Endodermal cell (in vitro differentiated cells): ENCODE measurements at regions not wholly inside any gene's neighbourhood (a gene's known extent, or its start where the extent isn't known, plus 50 kb on each side); places are given as distances from the start of the nearest gene placed in this dataset.

Experiments used
- DNase-seq: peaks from one replicate; pipeline ENCODE4 v3.0.0-alpha.2; 2017
- H3K27ac ChIP-seq: 2 replicates; pipeline ENCODE4 v1.5.1; 2013; ENCODE audit warnings: mild to moderate bottlenecking, low read depth, low read length, moderate library complexity
- H3K27me3 ChIP-seq: 2 replicates; pipeline ENCODE4 v1.6.1; 2013; ENCODE audit warnings: mild to moderate bottlenecking, low read length, moderate library complexity; ENCODE audit not compliant: insufficient read depth, control insufficient read depth, poor library complexity, severe bottlenecking
- H3K36me3 ChIP-seq: 2 replicates; pipeline ENCODE4 v1.7.0; 2013; ENCODE audit warnings: mild to moderate bottlenecking, low read length, moderate library complexity; ENCODE audit not compliant: control insufficient read depth, insufficient read depth
- H3K4me1 ChIP-seq: one replicate; pipeline ENCODE4 v1.7.0; 2013; ENCODE audit warnings: low read length; ENCODE audit not compliant: control insufficient read depth, insufficient read depth
- H3K4me3 ChIP-seq: 2 replicates; pipeline ENCODE4 v1.5.1; 2013; ENCODE audit warnings: mild to moderate bottlenecking, low read length, moderate library complexity
- H3K9ac ChIP-seq: 2 replicates; pipeline ENCODE4 v1.6.1; 2013; ENCODE audit warnings: mild to moderate bottlenecking, low read length, moderate library complexity; ENCODE audit not compliant: poor library complexity, severe bottlenecking; ENCODE audit errors: extremely low read depth
- H3K9me3 ChIP-seq: 2 replicates; pipeline ENCODE4 v1.6.1; 2013; ENCODE audit warnings: mild to moderate bottlenecking, low read length, moderate library complexity; ENCODE audit not compliant: control insufficient read depth
- H3K27ac Mint-ChIP-seq: 2 replicates; pipeline ENCODE4 v1.8.0; 2020; ENCODE audit warnings: mixed read lengths
- H3K27me3 Mint-ChIP-seq: 2 replicates; pipeline ENCODE4 v1.8.0; 2021; ENCODE audit warnings: mild to moderate bottlenecking, mixed read lengths; ENCODE audit not compliant: insufficient read depth
- H3K36me3 Mint-ChIP-seq: 2 replicates; pipeline ENCODE4 v1.8.0; 2020; ENCODE audit warnings: low read depth, mixed read lengths
- H3K4me1 Mint-ChIP-seq: 2 replicates; pipeline ENCODE4 v1.8.0; 2020; ENCODE audit warnings: mixed read lengths
- H3K4me3 Mint-ChIP-seq: 2 replicates; pipeline ENCODE4 v1.8.0; 2020; ENCODE audit warnings: mild to moderate bottlenecking, moderate library complexity, mixed read lengths
- H3K9me3 Mint-ChIP-seq: 2 replicates; pipeline ENCODE4 v1.8.0; 2020; ENCODE audit warnings: mild to moderate bottlenecking, mixed read lengths
- CTCF ChIP-seq: fragments of 200-600 bp; sonication (generic); conservative IDR thresholded peaks from 2 replicates; pipeline ENCODE4 v1.5.0; 2021; ENCODE audit warnings: antibody characterized with exemption, mild to moderate bottlenecking
- WGBS, 2 experiments: methylation state at CpG; one replicate each; pipeline versions ENCODE4 v1.1.5 to v1.1.7; 2013; ENCODE audit warnings: missing lambda C conversion rate in 2 of 2, mixed read lengths in 1 of 2; ENCODE audit not compliant: insufficient coverage in 1 of 2, insufficient read length in 1 of 2; 5-methylcytosine and 5-hydroxymethylcytosine counted together

GRCh38 chr4:159487284-159487747 is 384.4 kb downstream of the RAPGEF2 start:
- H3K4me3 Mint-ChIP-seq = no peak overlapping the region
- 21 to 29% methylated on average over 3 to 8 of the region's 8 CpGs for WGBS, 2 experiments
- H3K27ac ChIP-seq = no peak overlapping the region
- H3K36me3 ChIP-seq = no peaks in the 10 kb centered on the region
- H3K9me3 ChIP-seq = peaks cover 27% of the 10 kb centered on the region
- H3K27ac Mint-ChIP-seq = no peak overlapping the region
- H3K36me3 Mint-ChIP-seq = peaks cover 3% of the 10 kb centered on the region
- no peaks in the 10 kb centered on the region for H3K27me3 Mint-ChIP-seq
- no peak overlapping the region for H3K9ac ChIP-seq
- no peak overlapping the region for H3K4me3 ChIP-seq
- H3K4me1 Mint-ChIP-seq = peaks cover 20% of the 10 kb centered on the region
- TF ChIP-seq CTCF = peak; percentile 90
- DNase-seq = peak; percentile 84
- peaks cover 10% of the 10 kb centered on the region for H3K27me3 ChIP-seq
- H3K9me3 Mint-ChIP-seq = peaks cover 18% of the 10 kb centered on the region
- H3K4me1 ChIP-seq = peaks cover 4% of the 10 kb centered on the region

GRCh38 chr4:159489646-159490045 is 386.8 kb downstream of the RAPGEF2 start:
- H3K27me3 ChIP-seq = peaks cover 10% of the 10 kb centered on the region
- H3K9me3 ChIP-seq = peaks cover 45% of the 10 kb centered on the region
- peaks cover 36% of the 10 kb centered on the region for H3K9me3 Mint-ChIP-seq
- no peak overlapping the region for H3K27ac Mint-ChIP-seq
- H3K36me3 ChIP-seq = no peaks in the 10 kb centered on the region
- H3K4me3 ChIP-seq = no peak overlapping the region
- H3K36me3 Mint-ChIP-seq = peaks cover 8% of the 10 kb centered on the region
- DNase-seq = no peak
- no peaks in the 10 kb centered on the region for H3K4me1 ChIP-seq
- H3K4me3 Mint-ChIP-seq = no peak overlapping the region
- no peak for TF ChIP-seq CTCF
- no CpG with 5 or more reads among the region's 1 CpG for WGBS, 2 experiments
- H3K9ac ChIP-seq = no peak overlapping the region
- no peak overlapping the region for H3K27ac ChIP-seq
- no peaks in the 10 kb centered on the region for H3K27me3 Mint-ChIP-seq
- peaks cover 12% of the 10 kb centered on the region for H3K4me1 Mint-ChIP-seq

- Histone ChIP-seq H3K27me3 (no peaks in the 10 kb centered on the region), H3K9ac (no peak overlapping the region), H3K4me3 (no peak overlapping the region), H3K27ac (no peak overlapping the region), H3K36me3 (no peaks in the 10 kb centered on the region), H3K4me1 (peaks cover 6% of the 10 kb centered on the region), H3K9me3 (peaks cover 35% of the 10 kb centered on the region)
- no peak for TF ChIP-seq CTCF
- H3K36me3 Mint-ChIP-seq = peaks cover 8% of the 10 kb centered on the region
- H3K9me3 Mint-ChIP-seq = peaks cover 35% of the 10 kb centered on the region
- 93 to 100% methylated on average over 1 to 2 of the region's 2 CpGs for WGBS, 2 experiments
- H3K27me3 Mint-ChIP-seq = no peaks in the 10 kb centered on the region
- H3K4me3 Mint-ChIP-seq = no peak overlapping the region
- DNase-seq = no peak
- no peak overlapping the region for H3K27ac Mint-ChIP-seq
- peaks cover 7% of the 10 kb centered on the region for H3K4me1 Mint-ChIP-seq
These were observed 392.8 kb downstream of the RAPGEF2 start for GRCh38 chr4:159495515-159496236.
